Panc1 (cell line): ENCODE measurements at regions not wholly inside any gene's neighbourhood (a gene's known extent, or its start where the extent isn't known, plus 50 kb on each side); places are given as distances from the start of the nearest gene placed in this dataset.

ENCODE experiments used
- ATAC-seq: fragments of 200-7000 bp; cut with Tn5 transposase; 2 replicates; pipeline ENCODE4 v1.9.1; 2020; ENCODE audit warnings: mild to moderate bottlenecking, moderate library complexity
- BruUV-seq: library from RNA; stranded (reverse); fragments of 400-500 nt; replicated peaks from 2 replicates; lab custom pipeline; 2021; lab: Mats Ljungman, UMichigan
- CTCF ChIA-PET: fragments of 300-600 bp; sonication (Branson Sonifier 250); formaldehyde crosslinking; loops from one replicate; lab custom pipeline; 2022; ENCODE audit warnings: antibody characterized with exemption; lab: Charles Lee
- POLR2A ChIA-PET: fragments of 300-600 bp; sonication (Branson Sonifier 250); formaldehyde crosslinking; loops from one replicate; lab custom pipeline; 2022; ENCODE audit warnings: antibody characterized with exemption; lab: Charles Lee
- DNase-seq: peaks from one replicate; pipeline ENCODE4 v3.0.0-alpha.2; 2010; ENCODE audit warnings: low read depth, low spot score
- H3K27ac ChIP-seq: 2 replicates; pipeline ENCODE4 v1.5.1; 2011; ENCODE audit warnings: mild to moderate bottlenecking, low read length, inconsistent platforms
- H3K27me3 ChIP-seq: fragments of 200-500 bp; sonication (Bioruptor generic); 2 replicates; pipeline ENCODE4 v1.6.0; 2014; ENCODE audit warnings: low read length, inconsistent platforms; ENCODE audit not compliant: control insufficient read depth, insufficient read depth
- H3K36me3 ChIP-seq: fragments of 200-500 bp; sonication (Bioruptor generic); 2 replicates; pipeline ENCODE4 v1.5.1; 2014; ENCODE audit warnings: inconsistent platforms, mild to moderate bottlenecking, low read length, moderate library complexity; ENCODE audit not compliant: control insufficient read depth, insufficient read depth
- H3K4me1 ChIP-seq: 2 replicates; pipeline ENCODE4 v1.5.1; 2011; ENCODE audit warnings: inconsistent platforms, mild to moderate bottlenecking, low read length, moderate library complexity; ENCODE audit not compliant: control insufficient read depth, insufficient read depth
- H3K4me3 ChIP-seq, 2 experiments: 2 replicates each; pipeline ENCODE4 v1.5.1; 2011 to 2012; ENCODE audit warnings: low read depth in 2 of 2, low read length in 2 of 2, mild to moderate bottlenecking in 2 of 2, inconsistent platforms in 1 of 2, moderate library complexity in 1 of 2
- H3K9me3 ChIP-seq: fragments of 200-500 bp; sonication (Bioruptor generic); 2 replicates; pipeline ENCODE4 v1.5.1; 2014; ENCODE audit warnings: low read depth, mild to moderate bottlenecking, inconsistent platforms, low read length, moderate library complexity; ENCODE audit not compliant: control insufficient read depth, insufficient read depth
- CTCF ChIP-seq: fragments of 450-650 bp; IDR thresholded peaks from 2 replicates; pipeline ENCODE4 v1.5.1; 2017; ENCODE audit warnings: mild to moderate bottlenecking
- POLR2AphosphoS5 ChIP-seq: IDR thresholded peaks from 2 replicates; pipeline ENCODE4 v1.6.1; 2012; ENCODE audit warnings: mild to moderate bottlenecking, low read depth, low read length, moderate library complexity
- REST ChIP-seq, 2 experiments: IDR thresholded peaks; 2 replicates each; pipeline ENCODE4 v1.6.1; 2011 to 2012; ENCODE audit warnings: low read depth in 2 of 2, control low read depth in 1 of 2, low read length in 1 of 2, mild to moderate bottlenecking in 1 of 2, moderate library complexity in 1 of 2; ENCODE audit not compliant: insufficient read depth in 1 of 2
- SIN3A ChIP-seq: IDR thresholded peaks from 2 replicates; pipeline ENCODE4 v1.6.1; 2012; ENCODE audit warnings: low read depth, mild to moderate bottlenecking, low read length, moderate library complexity, borderline replicate concordance; ENCODE audit not compliant: insufficient read depth
- TCF7L2 ChIP-seq: IDR thresholded peaks from 2 replicates; pipeline ENCODE4 v1.6.1; 2011; ENCODE audit warnings: mild to moderate bottlenecking, low read depth, low read length, inconsistent platforms
- in situ Hi-C: cut with HindIII; loops from 2 replicates; pipeline ENCODE4 v1.10.0; 2016; ENCODE audit warnings: low sequenced_read_pairs, low pct_unique_long_range_greater_than_20kb
- intact Hi-C: fragments of 100-400 bp; cut with micrococcal nuclease; formaldehyde crosslinking; loops from one replicate; pipeline ENCODE4 v1.10.0; 2022; ENCODE audit not compliant: unreplicated experiment

GRCh38 chr18:38868757-38869156 is 1303.2 kb upstream of the CELF4 start:
- intact Hi-C loops = no loop called here
- Histone ChIP-seq H3K4me1 (no peaks in the 10 kb centered on the region), H3K9me3 (no peaks in the 10 kb centered on the region), H3K4me3 (no peak overlapping the region), H3K27me3 (no peaks in the 10 kb centered on the region), H3K36me3 (no peaks in the 10 kb centered on the region), H3K27ac (no peak overlapping the region)
- in situ Hi-C loops = no loop called here
- no peak for ATAC-seq
- BruUV-seq = no TSS peak
- no peak for TF ChIP-seq POLR2AphosphoS5
- no peak for TF ChIP-seq SIN3A
- no peak for TF ChIP-seq REST (IDR thresholded peaks at IDR 0.05; ENCODE audit: insufficient read depth in 1 of 2, low read depth in 2 of 2, low read length in 1 of 2)
- no peak for TF ChIP-seq TCF7L2
- no peak for TF ChIP-seq CTCF
- DNase-seq = no peak
- POLR2A ChIA-PET = no interaction called here
- CTCF ChIA-PET = no interaction called here

GRCh38 chr18:38867680-38868079 is 1302.1 kb upstream of the CELF4 start:
- POLR2A ChIA-PET = no interaction called here
- TF ChIP-seq CTCF (no peak), POLR2AphosphoS5 (no peak), TCF7L2 (no peak), SIN3A (no peak), REST (IDR thresholded peaks at IDR 0.05; ENCODE audit: insufficient read depth in 1 of 2, low read depth in 2 of 2, low read length in 1 of 2) (no peak)
- Histone ChIP-seq H3K27me3 (no peaks in the 10 kb centered on the region), H3K36me3 (no peaks in the 10 kb centered on the region), H3K4me1 (no peaks in the 10 kb centered on the region), H3K9me3 (no peaks in the 10 kb centered on the region), H3K27ac (no peak overlapping the region), H3K4me3 (no peak overlapping the region)
- intact Hi-C loops (no loop called here), in situ Hi-C loops (no loop called here)
- DNase-seq (no peak), ATAC-seq (no peak)
- CTCF ChIA-PET = no interaction called here
- BruUV-seq = no TSS peak
